SK-N-MC (cell line): ENCODE measurements at regions not wholly inside any gene's neighbourhood (a gene's known extent, or its start where the extent isn't known, plus 50 kb on each side); places are given as distances from the start of the nearest gene placed in this dataset.
A peak's percentile ranks its signal among the peaks of the same experiment; 100 is the strongest.

Source experiments
- DNase-seq: peaks from one replicate; pipeline ENCODE4 v3.0.0-alpha.2; 2011; ENCODE audit warnings: low read depth, low spot score
- H3K27ac ChIP-seq: fragments of 200-600 bp; sonication (generic); 2 replicates; pipeline ENCODE4 v1.5.1; 2016; ENCODE audit warnings: mixed run types
- H3K36me3 ChIP-seq: fragments of 200-600 bp; sonication (generic); 2 replicates; pipeline ENCODE4 v1.6.1; 2017; ENCODE audit warnings: antibody characterized with exemption, low read length, mixed read lengths; ENCODE audit not compliant: insufficient read depth
- H3K4me3 ChIP-seq: fragments of 200-600 bp; sonication (generic); 2 replicates; pipeline ENCODE4 v1.5.1; 2016
- H3K9ac ChIP-seq: fragments of 200-600 bp; sonication (generic); 2 replicates; pipeline ENCODE4 v1.8.0; 2017; ENCODE audit warnings: mixed run types, mixed read lengths; ENCODE audit not compliant: insufficient read length
- H3K9me3 ChIP-seq: fragments of 200-600 bp; sonication (generic); 2 replicates; pipeline ENCODE4 v1.6.1; 2017; ENCODE audit warnings: low read depth, mild to moderate bottlenecking, antibody characterized with exemption, low read length, moderate library complexity, mixed read lengths
- EZH2 ChIP-seq: fragments of 200-600 bp; sonication (generic); IDR thresholded peaks from one replicate; pipeline ENCODE4 v1.6.1; 2017; ENCODE audit warnings: antibody characterized with exemption
- FOXP2 ChIP-seq: optimal IDR thresholded peaks from 2 replicates; pipeline ENCODE3; 2011; ENCODE audit warnings: mild to moderate bottlenecking, moderate library complexity; ENCODE audit not compliant: insufficient read depth; ENCODE audit errors: extremely low read length, control extremely low read depth
- POLR2AphosphoS5 ChIP-seq: IDR thresholded peaks from 2 replicates; pipeline ENCODE4 v1.6.1; 2012; ENCODE audit warnings: mild to moderate bottlenecking, low read depth, low read length, borderline replicate concordance

DNA sequence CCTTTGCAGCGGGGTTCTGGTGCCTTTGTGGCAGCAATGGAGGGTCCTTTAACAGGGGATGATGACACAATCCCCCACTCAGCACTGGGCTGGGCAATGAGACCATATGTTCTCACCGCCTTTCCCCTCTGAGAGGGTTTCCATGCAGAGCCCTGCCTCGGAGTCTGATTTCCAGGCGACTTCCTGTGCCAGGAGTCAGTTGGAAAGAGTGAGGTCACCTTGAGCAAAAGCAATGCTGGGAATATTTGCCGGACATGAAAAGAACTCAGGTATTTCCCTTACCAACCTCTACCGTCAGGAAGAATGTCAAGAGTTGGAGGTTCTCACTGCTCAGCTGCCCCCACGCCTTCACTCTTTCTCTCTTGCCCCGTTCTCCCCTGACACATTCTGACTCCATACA, 284.2 kb upstream of the IRX1 start:
- Histone ChIP-seq H3K27ac (no peak overlapping the region), H3K36me3 (no peaks in the 10 kb centered on the region), H3K9me3 (no peaks in the 10 kb centered on the region), H3K4me3 (no peak overlapping the region), H3K9ac (no peak overlapping the region)
- DNase-seq = no peak
- TF ChIP-seq POLR2AphosphoS5 (no peak), FOXP2 (no peak), EZH2 (no peak)

DNA sequence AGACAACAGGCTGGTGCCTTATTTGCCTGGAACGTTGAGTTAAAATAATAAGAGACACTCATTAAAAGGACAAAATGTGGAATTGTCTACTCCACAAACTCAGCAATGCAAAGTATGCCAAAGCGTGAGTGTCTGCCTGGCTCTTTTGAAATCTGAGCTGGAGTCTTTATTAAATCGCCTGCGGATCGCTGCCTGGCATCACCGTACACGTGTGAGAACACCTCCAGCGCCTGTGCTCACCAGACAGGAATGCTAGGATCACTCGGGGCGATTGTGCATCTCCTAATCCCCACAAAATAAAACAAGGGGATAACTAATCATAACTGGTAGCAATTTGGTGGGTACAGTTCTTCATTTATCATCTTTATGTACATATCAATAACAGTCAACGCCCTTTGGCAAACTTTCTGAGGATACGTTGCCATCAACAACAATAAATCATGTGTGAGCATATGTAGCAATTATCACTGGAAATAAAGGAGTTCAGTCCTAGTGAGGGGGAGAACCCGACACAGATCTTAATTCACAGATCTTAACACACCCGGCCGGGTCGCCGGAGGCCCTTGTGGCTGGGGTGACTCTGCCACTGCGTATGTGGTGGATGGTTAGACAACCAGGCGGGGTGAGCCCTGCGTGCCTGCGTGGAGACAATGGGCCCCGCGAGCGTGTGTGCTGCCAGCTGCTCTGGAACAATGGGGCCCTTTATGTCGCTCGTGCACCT, 284.9 kb upstream of the IRX1 start:
- Histone ChIP-seq H3K9ac (no peak overlapping the region), H3K27ac (no peak overlapping the region), H3K36me3 (no peaks in the 10 kb centered on the region), H3K9me3 (no peaks in the 10 kb centered on the region), H3K4me3 (no peak overlapping the region)
- TF ChIP-seq POLR2AphosphoS5 (no peak), FOXP2 (no peak), EZH2 (no peak)
- no peak for DNase-seq

DNA sequence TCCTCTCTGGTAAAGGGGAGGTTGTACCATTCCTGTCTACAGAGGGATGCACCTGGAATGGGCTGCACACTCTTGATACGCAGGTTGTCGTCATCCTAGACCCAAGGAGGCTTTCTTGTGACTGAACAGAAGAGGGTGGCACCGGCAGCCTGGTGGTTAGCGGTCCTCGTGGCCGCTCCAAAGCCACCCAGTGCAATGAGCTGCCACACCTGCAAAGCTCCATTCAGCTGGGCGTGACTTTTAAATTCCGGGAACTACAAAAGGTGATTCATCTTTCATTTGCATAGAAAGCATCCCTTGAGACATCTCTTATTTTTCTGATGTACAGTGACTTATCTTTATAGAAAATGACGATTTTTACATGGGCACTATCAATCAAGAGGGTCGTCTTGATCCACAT, 286.1 kb upstream of the IRX1 start:
- Histone ChIP-seq H3K36me3 (no peaks in the 10 kb centered on the region), H3K9ac (no peak overlapping the region), H3K27ac (no peak overlapping the region), H3K9me3 (no peaks in the 10 kb centered on the region), H3K4me3 (no peak overlapping the region)
- TF ChIP-seq EZH2 (no peak), FOXP2 (no peak), POLR2AphosphoS5 (no peak)
- no peak for DNase-seq

DNA sequence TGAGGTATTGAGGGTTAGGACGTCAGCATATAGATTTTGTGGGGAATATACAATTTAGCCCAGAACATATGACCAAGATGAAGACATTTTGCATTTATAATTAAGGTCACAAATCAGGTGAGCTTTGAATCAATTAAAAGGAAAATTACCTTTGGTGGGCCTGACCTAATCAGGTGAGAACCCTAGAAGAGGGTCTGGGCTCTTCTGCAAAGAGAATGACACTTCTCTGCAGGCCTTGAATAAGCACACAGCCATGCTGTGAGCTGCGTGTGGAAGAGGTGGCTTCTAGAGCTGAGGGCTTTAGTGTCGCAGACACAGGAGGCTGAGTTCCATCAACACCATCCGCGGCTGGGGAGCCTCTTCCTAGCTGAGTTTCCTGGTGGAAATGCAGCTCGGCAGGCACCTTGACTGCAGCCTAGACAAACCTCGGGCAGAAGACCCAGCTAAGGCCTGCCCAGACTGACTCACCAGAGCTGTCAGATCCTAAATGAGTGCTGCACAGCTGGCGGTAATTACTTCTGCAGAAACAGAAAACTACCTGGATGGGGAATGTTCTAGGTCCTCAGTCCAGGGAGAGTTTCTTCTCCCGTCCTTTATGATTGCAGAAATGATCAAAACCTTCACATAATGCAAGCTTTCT, 287.5 kb upstream of the IRX1 start:
- H3K4me3 ChIP-seq = no peak overlapping the region
- H3K9me3 ChIP-seq = no peaks in the 10 kb centered on the region
- H3K36me3 ChIP-seq = no peaks in the 10 kb centered on the region
- TF ChIP-seq EZH2 = no peak
- no peak for TF ChIP-seq POLR2AphosphoS5
- no peak for TF ChIP-seq FOXP2
- no peak overlapping the region for H3K27ac ChIP-seq
- no peak overlapping the region for H3K9ac ChIP-seq
- DNase-seq = no peak

DNA sequence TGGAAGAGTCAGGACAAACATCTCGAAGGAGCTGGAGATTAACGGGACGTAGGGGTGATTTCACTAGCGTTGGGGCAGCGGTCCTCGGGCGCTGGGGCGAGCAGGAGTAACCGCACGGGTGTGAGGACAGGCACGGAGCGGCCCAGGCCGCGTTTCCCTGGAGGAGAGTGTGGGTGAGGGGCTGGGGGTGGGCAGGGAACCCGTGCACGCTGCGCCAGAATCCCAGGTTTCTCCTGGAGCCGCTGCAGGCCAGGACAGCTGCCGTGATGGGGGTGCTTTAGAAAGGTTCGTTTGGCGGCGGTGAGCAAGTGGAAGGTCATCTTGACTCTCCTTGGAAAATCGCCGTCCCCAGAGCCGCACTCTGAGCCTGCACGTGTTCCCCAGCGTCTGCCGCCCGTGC, 290.2 kb upstream of the IRX1 start:
- no peak for DNase-seq
- Histone ChIP-seq H3K9ac (no peak overlapping the region), H3K9me3 (no peaks in the 10 kb centered on the region), H3K27ac (no peak overlapping the region), H3K4me3 (no peak overlapping the region), H3K36me3 (no peaks in the 10 kb centered on the region)
- TF ChIP-seq FOXP2 (no peak), POLR2AphosphoS5 (no peak), EZH2 (no peak)

DNA sequence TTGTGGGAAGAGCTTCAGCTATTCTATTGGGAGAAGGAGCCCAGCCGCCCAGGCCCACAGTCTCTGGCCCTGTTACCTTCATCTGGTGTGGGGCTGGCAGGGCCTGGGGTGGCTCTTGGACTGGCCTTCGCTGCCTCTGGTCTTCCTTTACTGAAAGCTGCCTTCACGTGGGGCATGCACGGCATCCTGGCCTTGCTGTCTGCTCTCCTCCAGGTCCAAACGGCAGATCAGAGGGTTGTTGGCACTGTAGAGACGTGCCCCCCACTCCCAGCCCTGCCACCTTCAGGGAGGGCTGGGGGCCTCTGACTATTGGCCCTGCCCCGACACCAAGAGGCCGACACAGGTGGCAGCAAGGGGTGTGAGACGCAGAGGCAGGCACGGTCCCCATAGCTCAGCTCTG, 291.3 kb upstream of the IRX1 start:
- Histone ChIP-seq H3K9ac (peak overlapping the region; percentile 77), H3K36me3 (no peaks in the 10 kb centered on the region), H3K27ac (peak overlapping the region; percentile 99), H3K9me3 (no peaks in the 10 kb centered on the region), H3K4me3 (peak overlapping the region; percentile 56)
- no peak for DNase-seq
- TF ChIP-seq EZH2 = no peak
- TF ChIP-seq FOXP2 = no peak
- TF ChIP-seq POLR2AphosphoS5 = no peak

DNA sequence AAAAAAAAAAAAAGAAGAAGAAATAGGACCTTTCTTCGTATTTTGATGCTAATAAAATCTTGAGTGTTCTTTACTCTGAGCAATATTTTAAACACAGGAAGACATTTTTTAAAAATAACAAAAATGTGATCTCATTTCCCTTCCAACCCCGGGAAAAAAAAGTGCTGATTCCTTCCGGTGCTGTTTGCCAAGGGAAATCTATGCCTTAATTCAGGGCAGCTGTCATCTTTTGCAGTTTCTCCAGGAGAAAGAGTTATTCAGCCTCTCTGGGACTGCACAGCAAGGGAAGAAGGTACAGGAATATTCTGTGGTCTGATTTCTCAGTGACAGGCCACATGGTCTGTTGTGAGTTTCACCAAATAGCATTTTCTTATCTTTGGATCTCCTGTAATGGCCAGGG, 291.9 kb upstream of the IRX1 start:
- DNase-seq = peak; percentile 90
- Histone ChIP-seq H3K36me3 (no peaks in the 10 kb centered on the region), H3K9me3 (no peaks in the 10 kb centered on the region), H3K4me3 (peak overlapping the region; percentile 56), H3K9ac (peak overlapping the region; percentile 77), H3K27ac (peak overlapping the region; percentile 99)
- peak; percentile 74 for TF ChIP-seq POLR2AphosphoS5
- no peak for TF ChIP-seq FOXP2
- no peak for TF ChIP-seq EZH2

DNA sequence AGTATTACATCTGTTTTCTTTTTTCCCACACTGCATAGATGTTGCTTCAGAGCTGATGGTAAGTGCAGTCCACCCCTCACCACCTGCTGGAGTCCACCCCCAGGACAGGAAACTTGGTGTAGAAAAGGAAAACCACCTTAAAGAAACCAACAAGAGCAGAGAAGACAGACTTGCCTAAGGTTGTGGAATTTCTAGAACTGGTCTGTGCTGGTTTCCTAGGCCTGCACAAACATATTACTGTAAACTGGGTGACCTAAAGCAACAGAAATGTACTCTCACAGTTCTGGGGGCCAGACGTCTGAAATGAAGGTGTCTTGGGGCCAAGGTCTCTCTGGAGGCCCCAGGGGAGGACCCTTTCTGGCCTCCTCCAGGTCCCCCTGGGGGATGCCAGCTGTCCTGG, 293.4 kb upstream of the IRX1 start:
- no peak overlapping the region for H3K4me3 ChIP-seq
- TF ChIP-seq POLR2AphosphoS5 (no peak), FOXP2 (no peak), EZH2 (no peak)
- no peaks in the 10 kb centered on the region for H3K36me3 ChIP-seq
- H3K9me3 ChIP-seq = no peaks in the 10 kb centered on the region
- H3K9ac ChIP-seq = no peak overlapping the region
- DNase-seq = no peak
- peak overlapping the region; percentile 99; the same call in 1 of the 2 replicates for H3K27ac ChIP-seq

DNA sequence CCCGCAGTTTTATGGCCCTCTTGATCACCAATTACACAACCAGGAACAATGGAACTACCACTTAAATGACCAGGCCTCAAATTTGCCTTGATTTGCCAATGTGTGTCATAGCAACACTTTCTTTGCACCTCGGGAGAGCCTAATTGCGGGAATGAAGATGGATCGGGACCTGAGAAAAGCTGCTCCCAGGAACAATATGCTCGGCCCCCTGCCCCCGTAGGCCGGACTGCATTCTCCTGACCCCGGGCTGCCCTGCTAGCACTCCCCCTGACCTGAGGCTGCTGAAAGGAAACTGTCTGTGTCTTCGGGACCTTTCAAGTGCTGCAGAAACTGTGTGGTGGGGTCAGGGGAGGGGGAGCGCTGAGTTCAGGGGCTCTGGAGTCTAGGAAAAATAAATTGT, 294.3 kb upstream of the IRX1 start:
- no peak overlapping the region for H3K27ac ChIP-seq
- H3K4me3 ChIP-seq = no peak overlapping the region
- TF ChIP-seq POLR2AphosphoS5 (no peak), FOXP2 (no peak), EZH2 (no peak)
- H3K9ac ChIP-seq = no peak overlapping the region
- no peak for DNase-seq
- H3K36me3 ChIP-seq = no peaks in the 10 kb centered on the region
- no peaks in the 10 kb centered on the region for H3K9me3 ChIP-seq
